NCI-H146 (cell line): ENCODE measurements at regions not wholly inside any gene's neighbourhood (a gene's known extent, or its start where the extent isn't known, plus 50 kb on each side); places are given as distances from the start of the nearest gene placed in this dataset.
A peak's percentile ranks its signal among the peaks of the same experiment; 100 is the strongest.

Experiments
- DNase-seq: peaks from one replicate; lab custom pipeline; 2025; lab: John Stamatoyannopoulos, UW

GRCh38 chr19:30217461-30217860 lies 154.7 kb upstream of the ZNF536 start:
- DNase-seq = no peak

GRCh38 chr19:30219702-30220101 lies 152.5 kb upstream of the ZNF536 start:
- DNase-seq = no peak

GRCh38 chr19:30221176-30221575 lies 151.0 kb upstream of the ZNF536 start:
- DNase-seq = no peak

- DNase-seq = no peak
These were observed 149.7 kb upstream of the ZNF536 start for GRCh38 chr19:30222428-30222873.

GRCh38 chr19:30222992-30223865 lies 149.0 kb upstream of the ZNF536 start:
- DNase-seq = no peak

- DNase-seq = no peak
These were observed 148.1 kb upstream of the ZNF536 start for GRCh38 chr19:30223866-30224688.

- no peak for DNase-seq
These were observed 147.2 kb upstream of the ZNF536 start for GRCh38 chr19:30224689-30225606.

GRCh38 chr19:30225676-30226463 lies 146.3 kb upstream of the ZNF536 start:
- DNase-seq = no peak

GRCh38 chr19:30226464-30227011 lies 145.6 kb upstream of the ZNF536 start:
- DNase-seq = no peak

GRCh38 chr19:30227012-30227621 lies 145.1 kb upstream of the ZNF536 start:
- no peak for DNase-seq

- peak; percentile 16 for DNase-seq
These were observed 144.5 kb upstream of the ZNF536 start for GRCh38 chr19:30227661-30228112.

- DNase-seq = no peak
These were observed 143.9 kb upstream of the ZNF536 start for GRCh38 chr19:30228113-30228834.

GRCh38 chr19:30228835-30229524 lies 143.2 kb upstream of the ZNF536 start:
- DNase-seq = no peak

- DNase-seq = no peak
These were observed 142.5 kb upstream of the ZNF536 start for GRCh38 chr19:30229525-30230174.

GRCh38 chr19:30231408-30232318 lies 140.5 kb upstream of the ZNF536 start:
- no peak for DNase-seq

GRCh38 chr19:30233375-30233774 lies 138.8 kb upstream of the ZNF536 start:
- no peak for DNase-seq

GRCh38 chr19:30235946-30236345 lies 136.2 kb upstream of the ZNF536 start:
- DNase-seq = no peak
